ENCODE measurements at regions not wholly inside any gene's neighbourhood (a gene's known extent, or its start where the extent isn't known, plus 50 kb on each side); places are given as distances from the start of the nearest gene placed in this dataset.

DNA sequence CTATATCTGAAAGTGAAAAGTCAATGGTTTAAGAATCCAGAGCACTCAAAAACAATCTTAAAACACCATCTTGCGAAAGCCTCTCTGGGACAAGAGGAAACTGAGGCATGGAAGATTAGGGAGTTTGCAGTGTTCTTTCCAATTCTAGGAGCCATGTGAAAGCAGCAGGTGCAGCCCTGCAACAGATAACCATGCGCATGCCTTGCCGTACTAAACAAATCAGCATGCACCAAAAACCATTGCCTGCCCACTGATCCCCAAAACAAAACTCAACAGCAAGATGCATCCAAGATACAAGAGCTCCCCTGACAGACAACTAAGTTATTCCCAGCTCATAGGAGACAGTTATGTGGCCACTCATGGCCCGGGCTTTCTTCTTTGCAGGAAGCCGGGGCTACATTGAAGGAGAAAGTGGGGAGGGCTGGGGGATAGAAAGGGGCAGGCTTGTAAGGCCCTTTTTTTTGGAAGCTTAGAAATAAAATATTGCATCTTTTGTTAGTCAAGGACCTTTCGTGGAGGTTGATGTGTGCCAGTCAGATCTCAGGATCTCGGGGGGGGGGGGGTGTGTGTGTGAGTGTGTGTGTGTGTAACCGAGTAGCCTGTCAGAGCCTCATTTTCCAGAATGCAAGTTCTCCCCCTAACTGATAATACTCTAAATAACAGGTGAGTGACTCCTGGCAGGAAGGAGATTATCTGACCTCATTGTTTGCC is 178.4 kb downstream of the MBOAT1 start:
- Mint-ChIP-seq H3K9me3 (peaks cover 0 to 5% (median 0%) of the 10 kb centered on the region in 3 donors), H3K4me3 (no peak overlapping the region), H3K27me3 (peaks cover 16 to 37% of the 10 kb centered on the region in 2 donors), H3K4me1 (no peaks in the 10 kb centered on the region), H3K36me3 (no peaks in the 10 kb centered on the region), H3K27ac (no peak overlapping the region)
- no peak overlapping the region for H3K27ac ChIP-seq (ENCODE audit: low read length)
- peaks cover 0 to 9% of the 10 kb centered on the region in 2 experiments for H3K27me3 ChIP-seq (replicated peaks in 1 of 2; ENCODE audit: control insufficient read depth in 2 of 2, extremely low read depth in 1 of 2, insufficient read depth in 2 of 2, low read length in 1 of 2)
- no peak for DNase-seq
- WGBS (ENCODE audit: insufficient coverage), result 74% methylated on average over 4 of the region's 8 CpGs
- CTCF ChIA-PET, result no interaction called here
- no peak overlapping the region for H3K4me3 ChIP-seq (ENCODE audit: control insufficient read depth in 1 of 2, extremely low read depth in 1 of 2, low read length in 1 of 2)
- H3K4me1 ChIP-seq (ENCODE audit: control insufficient read depth in 1 of 2, extremely low read depth in 1 of 2, insufficient read depth in 2 of 2, low read length in 2 of 2), result no peaks in the 10 kb centered on the region
- ATAC-seq (replicated peaks in 1 of 4), result no peak
- POLR2A ChIA-PET, result no interaction called here
- no peaks in the 10 kb centered on the region for H3K9me3 ChIP-seq
- no peaks in the 10 kb centered on the region for H3K36me3 ChIP-seq (ENCODE audit: control insufficient read depth in 2 of 2, extremely low read depth in 1 of 2, insufficient read depth in 1 of 2, low read length in 1 of 2)

DNA sequence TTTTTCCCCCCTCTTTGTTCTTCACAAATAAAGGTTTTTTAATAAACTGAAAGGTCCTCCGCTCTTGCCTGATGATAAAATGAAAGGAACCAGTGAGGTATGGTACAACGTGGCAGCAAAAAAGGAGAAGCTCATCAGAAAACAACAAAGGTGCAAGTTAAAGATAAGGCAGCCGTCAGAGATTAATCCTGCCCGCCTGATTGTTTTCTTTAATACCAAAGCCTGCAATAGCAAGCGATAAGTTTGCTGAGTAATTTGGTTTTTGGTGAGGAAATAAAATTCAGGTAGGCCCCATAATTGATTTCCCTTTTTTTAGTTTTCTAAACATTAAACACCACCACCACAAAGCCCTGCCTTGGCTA is 177.9 kb downstream of the MBOAT1 start:
- ATAC-seq (replicated peaks in 1 of 4) (no peak), DNase-seq (no peak)
- POLR2A ChIA-PET, result no interaction called here
- Mint-ChIP-seq H3K4me3 (no peak overlapping the region), H3K27ac (no peak overlapping the region), H3K4me1 (no peaks in the 10 kb centered on the region), H3K27me3 (peaks cover 16 to 37% of the 10 kb centered on the region in 2 donors), H3K9me3 (peaks cover 0 to 5% (median 0%) of the 10 kb centered on the region in 3 donors), H3K36me3 (no peaks in the 10 kb centered on the region)
- Histone ChIP-seq H3K36me3 (ENCODE audit: control insufficient read depth in 2 of 2, extremely low read depth in 1 of 2, insufficient read depth in 1 of 2, low read length in 1 of 2) (no peaks in the 10 kb centered on the region), H3K9me3 (no peaks in the 10 kb centered on the region), H3K27me3 (replicated peaks in 1 of 2; ENCODE audit: control insufficient read depth in 2 of 2, extremely low read depth in 1 of 2, insufficient read depth in 2 of 2, low read length in 1 of 2) (peaks cover 0 to 9% of the 10 kb centered on the region in 2 experiments), H3K27ac (ENCODE audit: low read length) (no peak overlapping the region), H3K4me1 (ENCODE audit: control insufficient read depth in 1 of 2, extremely low read depth in 1 of 2, insufficient read depth in 2 of 2, low read length in 2 of 2) (no peaks in the 10 kb centered on the region), H3K4me3 (ENCODE audit: control insufficient read depth in 1 of 2, extremely low read depth in 1 of 2, low read length in 1 of 2) (no peak overlapping the region)
- 0% methylated on average over 1 of the region's 5 CpGs for WGBS (ENCODE audit: insufficient coverage)
- CTCF ChIA-PET, result no interaction called here

DNA sequence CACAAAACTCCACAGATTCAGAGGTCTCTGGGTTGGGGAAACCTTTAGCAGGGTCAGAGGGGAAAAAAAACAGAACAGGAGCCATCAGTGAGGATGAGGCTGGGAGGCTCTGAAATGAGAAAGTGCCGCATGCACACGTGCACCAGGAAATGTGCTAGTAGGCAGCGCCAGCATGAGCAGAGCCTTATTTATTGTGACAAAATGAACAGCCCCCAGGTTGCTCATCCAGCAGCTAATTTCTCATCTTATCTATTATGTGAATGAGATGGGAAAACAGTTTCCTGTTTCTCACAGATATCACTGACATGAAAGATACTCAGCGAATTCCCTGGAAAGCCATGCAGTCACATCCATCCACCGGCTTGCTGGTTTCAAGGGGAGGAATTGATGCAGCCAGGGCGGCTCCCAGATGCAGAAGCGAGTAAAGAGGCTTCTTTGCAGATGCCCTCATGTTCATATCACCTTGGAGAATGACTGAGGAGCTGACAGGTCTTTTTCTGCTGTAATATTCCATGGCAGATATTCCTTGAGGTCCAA is 176.1 kb downstream of the MBOAT1 start:
- H3K27me3 Mint-ChIP-seq, result peaks cover 6 to 22% of the 10 kb centered on the region in 2 donors
- no peak for ATAC-seq (replicated peaks in 1 of 4)

DNA sequence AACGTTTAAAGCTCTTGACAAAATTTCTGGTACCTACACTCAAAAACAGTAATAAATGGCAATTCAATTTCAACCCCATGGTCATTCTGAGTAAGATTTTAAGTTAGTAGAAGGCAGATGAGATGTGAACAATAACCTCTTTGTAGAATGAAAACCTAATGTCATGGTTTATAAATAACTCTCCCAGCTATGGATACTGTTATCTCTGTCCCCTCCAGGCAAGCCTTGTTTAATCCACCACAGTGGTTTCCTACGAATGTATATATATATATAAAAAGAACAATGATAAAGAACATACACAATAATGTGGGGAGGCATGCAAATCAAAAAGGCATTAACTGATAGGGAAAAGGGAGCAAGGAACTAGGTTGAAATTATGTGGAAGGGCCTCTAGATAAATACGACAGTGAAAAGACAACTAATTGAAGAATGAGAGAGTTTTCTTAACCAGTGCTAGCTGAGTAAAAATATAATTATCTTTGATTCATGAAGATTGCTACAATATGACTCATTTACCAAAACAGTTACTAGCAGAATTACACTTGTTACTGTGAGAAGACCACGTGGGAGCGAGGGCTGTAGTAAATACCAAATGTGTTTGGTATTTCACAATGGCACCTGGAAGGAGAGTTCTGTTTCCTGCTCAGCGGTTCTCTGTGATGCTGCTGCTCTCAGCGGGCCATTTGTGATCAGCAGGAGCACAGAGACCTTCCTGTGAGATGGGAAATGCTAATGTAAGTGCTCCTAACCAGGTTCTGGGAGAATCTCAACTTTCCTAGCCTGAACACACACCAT is 173.7 kb downstream of the MBOAT1 start:
- H3K27me3 Mint-ChIP-seq, result peaks cover 3 to 19% of the 10 kb centered on the region in 2 donors
- ATAC-seq (replicated peaks in 1 of 4) (no peak), DNase-seq (no peak)
- Histone ChIP-seq H3K9me3 (no peaks in the 10 kb centered on the region), H3K36me3 (ENCODE audit: control insufficient read depth in 2 of 2, extremely low read depth in 1 of 2, insufficient read depth in 1 of 2, low read length in 1 of 2) (no peaks in the 10 kb centered on the region), H3K27me3 (replicated peaks in 1 of 2; ENCODE audit: control insufficient read depth in 2 of 2, extremely low read depth in 1 of 2, insufficient read depth in 2 of 2, low read length in 1 of 2) (no peaks in the 10 kb centered on the region), H3K27ac (ENCODE audit: low read length) (no peak overlapping the region), H3K4me3 (ENCODE audit: control insufficient read depth in 1 of 2, extremely low read depth in 1 of 2, low read length in 1 of 2) (no peak overlapping the region), H3K4me1 (ENCODE audit: control insufficient read depth in 1 of 2, extremely low read depth in 1 of 2, insufficient read depth in 2 of 2, low read length in 2 of 2) (no peaks in the 10 kb centered on the region)
- no peaks in the 10 kb centered on the region for H3K4me1 Mint-ChIP-seq
- no peaks in the 10 kb centered on the region for H3K9me3 Mint-ChIP-seq
- H3K4me3 Mint-ChIP-seq, result no peak overlapping the region
- POLR2A ChIA-PET, result no interaction called here
- no peaks in the 10 kb centered on the region for H3K36me3 Mint-ChIP-seq
- no peak overlapping the region for H3K27ac Mint-ChIP-seq
- CTCF ChIA-PET, result no interaction called here
- WGBS (ENCODE audit: insufficient coverage), result 50% methylated on average over 1 of the region's 7 CpGs

More for the DNA sequence above, 176.1 kb downstream of the MBOAT1 start:
- H3K4me1 Mint-ChIP-seq, result no peaks in the 10 kb centered on the region
- CTCF ChIA-PET, result no interaction called here
- no peak for DNase-seq
- POLR2A ChIA-PET, result no interaction called here
- peaks cover 0 to 9% of the 10 kb centered on the region in 2 experiments for H3K27me3 ChIP-seq (replicated peaks in 1 of 2; ENCODE audit: control insufficient read depth in 2 of 2, extremely low read depth in 1 of 2, insufficient read depth in 2 of 2, low read length in 1 of 2)
- no peaks in the 10 kb centered on the region for H3K36me3 Mint-ChIP-seq
- H3K27ac ChIP-seq (ENCODE audit: low read length), result no peak overlapping the region
- no peak overlapping the region for H3K4me3 Mint-ChIP-seq
- whole genome bisulfite sequencing (ENCODE audit: insufficient coverage), result 97% methylated on average over 3 of the region's 7 CpGs
- no peaks in the 10 kb centered on the region for H3K36me3 ChIP-seq (ENCODE audit: control insufficient read depth in 2 of 2, extremely low read depth in 1 of 2, insufficient read depth in 1 of 2, low read length in 1 of 2)
- no peaks in the 10 kb centered on the region for H3K4me1 ChIP-seq (ENCODE audit: control insufficient read depth in 1 of 2, extremely low read depth in 1 of 2, insufficient read depth in 2 of 2, low read length in 2 of 2)
- no peak overlapping the region for H3K4me3 ChIP-seq (ENCODE audit: control insufficient read depth in 1 of 2, extremely low read depth in 1 of 2, low read length in 1 of 2)
- H3K9me3 Mint-ChIP-seq, result no peaks in the 10 kb centered on the region
- H3K27ac Mint-ChIP-seq, result no peak overlapping the region
- H3K9me3 ChIP-seq, result no peaks in the 10 kb centered on the region

DNA sequence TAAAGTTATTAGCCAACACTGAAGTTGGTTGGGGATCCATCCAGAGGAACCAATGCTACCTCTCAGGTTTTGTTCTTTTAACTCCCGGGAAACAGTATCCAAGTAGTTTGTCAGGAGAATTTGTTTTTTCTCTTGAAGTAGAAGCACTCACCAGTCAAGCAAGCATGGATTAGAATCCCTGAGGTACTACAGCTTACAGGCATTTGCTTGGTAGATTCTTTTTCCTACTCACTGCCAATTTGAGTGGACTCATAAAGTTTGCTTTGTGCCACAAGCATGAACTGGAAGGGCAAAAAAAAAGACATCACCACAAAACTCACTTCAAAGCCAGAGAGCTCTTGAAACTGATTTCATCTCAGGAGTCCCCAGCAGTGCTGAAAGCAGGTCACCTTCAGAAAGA is 167.4 kb downstream of the MBOAT1 start:
- no peak overlapping the region for H3K27ac Mint-ChIP-seq

More for the DNA sequence above, 167.4 kb downstream of the MBOAT1 start:
- DNase-seq (no peak), ATAC-seq (replicated peaks in 1 of 4) (no peak)
- Histone ChIP-seq H3K9me3 (no peaks in the 10 kb centered on the region), H3K36me3 (ENCODE audit: control insufficient read depth in 2 of 2, extremely low read depth in 1 of 2, insufficient read depth in 1 of 2, low read length in 1 of 2) (no peaks in the 10 kb centered on the region), H3K27ac (ENCODE audit: low read length) (no peak overlapping the region), H3K4me1 (ENCODE audit: control insufficient read depth in 1 of 2, extremely low read depth in 1 of 2, insufficient read depth in 2 of 2, low read length in 2 of 2) (no peaks in the 10 kb centered on the region), H3K4me3 (ENCODE audit: control insufficient read depth in 1 of 2, extremely low read depth in 1 of 2, low read length in 1 of 2) (no peak overlapping the region), H3K27me3 (replicated peaks in 1 of 2; ENCODE audit: control insufficient read depth in 2 of 2, extremely low read depth in 1 of 2, insufficient read depth in 2 of 2, low read length in 1 of 2) (no peaks in the 10 kb centered on the region)
- ChIA-PET POLR2A (interaction anchor here (0.7 to 1.0 kb wide), 2 partner anchors 15 to 1291 kb away, joined by 3 to 4 read pairs; no protein-coding TSS in a partner anchor), CTCF (no interaction called here)
- H3K9me3 Mint-ChIP-seq, result no peaks in the 10 kb centered on the region
- WGBS (ENCODE audit: insufficient coverage), result no CpG with 5 or more reads among the region's 1 CpG
- H3K36me3 Mint-ChIP-seq, result no peaks in the 10 kb centered on the region
- no peaks in the 10 kb centered on the region for H3K4me1 Mint-ChIP-seq
- H3K27me3 Mint-ChIP-seq, result peaks cover 0 to 3% of the 10 kb centered on the region in 2 donors
- no peak overlapping the region for H3K4me3 Mint-ChIP-seq
